AG04450 (cell line): ENCODE measurements at regions not wholly inside any gene's neighbourhood (a gene's known extent, or its start where the extent isn't known, plus 50 kb on each side); places are given as distances from the start of the nearest gene placed in this dataset.

Source experiments
- CTCF ChIA-PET: fragments of 300-600, 350-600 bp; formaldehyde crosslinking; extraction: SDS; loops from one replicate; lab custom pipeline; 2022; ENCODE audit warnings: antibody characterized with exemption, inconsistent platforms; lab: Charles Lee
- POLR2A ChIA-PET: fragments of 350-600 bp; formaldehyde crosslinking; extraction: SDS; loops from one replicate; lab custom pipeline; 2021; ENCODE audit warnings: antibody characterized with exemption, inconsistent platforms; lab: Yijun Ruan, JAX
- DNase-seq: peaks from one replicate; pipeline ENCODE4 v3.0.0-alpha.2; 2011; ENCODE audit warnings: low read depth, low spot score
- H3K27ac ChIP-seq: one replicate; pipeline ENCODE4 v1.5.1; 2012; ENCODE audit warnings: low read depth, low read length, control low read depth
- H3K27me3 ChIP-seq: one replicate; pipeline ENCODE4 v1.6.0; 2012; ENCODE audit warnings: low read length; ENCODE audit not compliant: control insufficient read depth, insufficient read depth
- H3K4me3 ChIP-seq: 2 replicates; pipeline ENCODE4 v1.5.1; 2011; ENCODE audit warnings: mild to moderate bottlenecking, low read depth, low read length, control low read depth
- H3K9me3 ChIP-seq: 2 replicates; pipeline ENCODE4 v1.5.1; 2012; ENCODE audit warnings: low read length; ENCODE audit not compliant: control insufficient read depth, insufficient read depth
- CTCF ChIP-seq: IDR thresholded peaks from 2 replicates; pipeline ENCODE4 v1.5.1; 2011; ENCODE audit warnings: low read depth, low read length, control low read depth, inconsistent platforms

- DNase-seq = no peak
- POLR2A ChIA-PET = no interaction called here
- Histone ChIP-seq H3K9me3 (no peaks in the 10 kb centered on the region), H3K27me3 (no peaks in the 10 kb centered on the region), H3K4me3 (no peak overlapping the region), H3K27ac (no peak overlapping the region)
- CTCF ChIA-PET = no interaction called here
- TF ChIP-seq CTCF = no peak
These were observed 292.3 kb upstream of the CD180 start for GRCh38 chr5:67488885-67489284.

DNA sequence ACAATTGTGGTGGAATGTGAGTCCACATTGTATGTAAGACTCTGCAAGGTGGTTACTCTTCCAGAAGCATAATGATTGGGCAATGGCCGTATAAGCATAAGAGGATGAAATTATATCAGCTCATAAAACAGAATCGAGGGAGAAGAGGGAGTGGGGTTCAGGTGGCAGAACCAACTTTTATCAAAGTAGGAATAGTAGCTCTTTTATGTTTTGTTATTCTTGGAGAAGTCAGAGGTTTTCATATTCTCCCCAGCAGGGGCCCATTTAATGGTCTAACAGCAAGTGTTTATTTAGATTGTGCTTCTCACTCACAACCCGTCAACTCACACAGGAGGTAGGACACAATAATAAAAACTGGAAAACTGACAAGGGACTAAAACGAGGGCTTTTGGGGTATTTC, 291.3 kb upstream of the CD180 start:
- Histone ChIP-seq H3K4me3 (no peak overlapping the region), H3K27me3 (no peaks in the 10 kb centered on the region), H3K27ac (no peak overlapping the region), H3K9me3 (no peaks in the 10 kb centered on the region)
- ChIA-PET POLR2A (no interaction called here), CTCF (no interaction called here)
- no peak for DNase-seq
- TF ChIP-seq CTCF = no peak

DNA sequence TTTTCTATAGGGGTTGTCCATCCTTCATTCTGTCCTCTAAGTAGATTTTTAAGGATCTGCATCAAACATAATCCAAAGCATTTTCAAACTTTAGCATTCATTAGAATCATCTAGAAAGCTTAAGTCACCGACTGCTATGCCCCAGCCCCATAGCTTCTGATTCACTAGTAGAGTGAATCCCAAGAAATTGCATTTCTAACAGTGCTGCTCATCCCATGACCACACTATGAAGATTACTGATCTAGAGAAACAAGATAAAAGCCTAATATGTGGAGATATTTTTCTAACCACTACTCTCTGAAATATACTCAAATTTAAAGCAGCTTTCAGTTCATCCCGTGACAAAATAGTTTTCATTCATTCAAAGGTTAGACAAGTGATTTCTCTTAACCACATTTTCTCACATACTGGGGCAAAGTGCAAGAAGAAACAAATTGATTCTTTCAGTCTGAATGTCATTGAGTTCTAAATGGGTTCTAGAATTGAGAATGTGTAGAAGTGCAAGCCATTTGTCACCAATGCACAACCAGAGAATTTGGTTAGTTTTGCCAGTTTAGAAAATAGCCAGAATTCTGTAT, 286.9 kb upstream of the CD180 start:
- CTCF ChIA-PET = no interaction called here
- H3K4me3 ChIP-seq = no peak overlapping the region
- H3K27ac ChIP-seq = no peak overlapping the region
- TF ChIP-seq CTCF = no peak
- no peaks in the 10 kb centered on the region for H3K27me3 ChIP-seq
- POLR2A ChIA-PET = no interaction called here
- no peak for DNase-seq
- H3K9me3 ChIP-seq = no peaks in the 10 kb centered on the region

DNA sequence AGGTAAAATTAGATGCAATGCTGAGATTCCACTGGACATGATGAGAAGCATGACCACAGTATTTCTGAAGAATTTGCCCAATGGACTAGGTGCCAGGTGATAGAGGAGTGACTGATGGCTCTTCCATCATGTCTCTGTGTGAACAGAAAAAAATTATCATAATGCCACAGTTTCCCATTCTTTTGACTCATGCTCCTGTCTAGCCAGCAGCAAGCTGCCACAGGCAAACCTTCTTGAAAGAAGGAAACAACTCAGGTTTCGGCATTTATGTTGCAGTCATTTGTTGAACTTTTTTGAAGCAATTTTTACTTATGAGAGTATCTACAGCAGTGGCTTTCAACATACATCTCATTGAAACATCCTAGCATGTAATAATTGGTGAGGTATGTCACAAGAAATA, 284.8 kb upstream of the CD180 start:
- H3K4me3 ChIP-seq = no peak overlapping the region
- DNase-seq = no peak
- H3K9me3 ChIP-seq = no peaks in the 10 kb centered on the region
- TF ChIP-seq CTCF = no peak
- POLR2A ChIA-PET = no interaction called here
- H3K27ac ChIP-seq = no peak overlapping the region
- no peaks in the 10 kb centered on the region for H3K27me3 ChIP-seq
- CTCF ChIA-PET = no interaction called here

DNA sequence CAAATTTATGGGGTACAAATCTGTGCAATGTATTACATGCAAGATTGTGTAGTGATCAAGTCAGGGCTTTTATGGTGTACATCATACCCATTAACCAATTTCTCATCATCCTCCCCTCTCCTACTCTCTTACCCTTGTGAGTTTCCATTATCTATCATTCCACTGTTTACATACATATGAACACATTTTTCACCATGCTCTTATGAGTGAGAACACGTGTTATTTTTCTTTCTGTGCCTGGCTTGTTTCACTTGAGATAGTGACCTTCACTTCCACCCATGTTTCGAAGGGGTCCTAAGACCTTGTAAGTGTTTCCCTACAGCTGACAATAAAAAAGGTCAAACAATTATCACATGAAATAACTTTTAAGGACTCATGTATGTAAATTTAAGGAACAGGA, 281.7 kb upstream of the CD180 start:
- no peak for TF ChIP-seq CTCF
- no peak overlapping the region for H3K27ac ChIP-seq

More for the DNA sequence above, 281.7 kb upstream of the CD180 start:
- ChIA-PET POLR2A (no interaction called here), CTCF (interaction anchor here (1.4 kb wide), 1 partner anchor 232 kb away, joined by 5 read pairs; no protein-coding TSS in a partner anchor)
- H3K27me3 ChIP-seq = no peaks in the 10 kb centered on the region
- H3K4me3 ChIP-seq = no peak overlapping the region
- H3K9me3 ChIP-seq = no peaks in the 10 kb centered on the region
- DNase-seq = no peak
